ENCODE measurements at regions not wholly inside any gene's neighbourhood (a gene's known extent, or its start where the extent isn't known, plus 50 kb on each side); places are given as distances from the start of the nearest gene placed in this dataset.

DNA sequence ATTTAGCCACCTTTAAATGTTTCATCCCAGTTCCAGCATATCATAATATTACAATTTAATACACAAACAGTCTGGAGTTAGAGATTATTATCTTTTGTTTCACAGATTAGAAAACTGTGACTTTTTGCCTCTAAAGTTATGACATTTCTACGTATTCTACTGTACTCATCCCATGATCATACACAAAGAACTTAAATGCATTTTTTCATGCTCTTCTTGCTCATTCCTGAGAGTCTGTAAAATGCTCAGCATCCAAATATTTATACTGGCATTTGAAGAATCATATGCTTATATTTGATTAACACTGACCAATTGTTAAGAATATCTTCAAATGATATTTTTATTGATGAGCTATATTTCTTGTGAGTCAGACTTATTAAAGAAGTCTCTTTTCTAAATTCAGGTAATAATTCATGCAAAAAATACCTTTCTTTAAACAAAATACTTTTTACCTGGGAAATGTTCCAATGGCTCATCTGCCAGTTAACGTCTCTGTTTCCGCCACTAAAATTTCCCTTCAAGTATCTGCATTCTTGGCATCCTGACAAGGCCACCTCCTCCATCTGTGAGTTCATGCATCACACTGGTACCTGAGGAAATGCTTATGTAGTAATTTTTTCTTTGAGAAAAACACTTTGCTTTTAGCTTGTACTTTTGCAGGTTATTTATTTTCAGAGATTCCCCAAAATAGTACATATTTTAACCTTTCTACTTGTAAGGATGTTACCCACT is 139.6 kb upstream of the RASA1 start:
- TF ChIP-seq, protein P1, sequence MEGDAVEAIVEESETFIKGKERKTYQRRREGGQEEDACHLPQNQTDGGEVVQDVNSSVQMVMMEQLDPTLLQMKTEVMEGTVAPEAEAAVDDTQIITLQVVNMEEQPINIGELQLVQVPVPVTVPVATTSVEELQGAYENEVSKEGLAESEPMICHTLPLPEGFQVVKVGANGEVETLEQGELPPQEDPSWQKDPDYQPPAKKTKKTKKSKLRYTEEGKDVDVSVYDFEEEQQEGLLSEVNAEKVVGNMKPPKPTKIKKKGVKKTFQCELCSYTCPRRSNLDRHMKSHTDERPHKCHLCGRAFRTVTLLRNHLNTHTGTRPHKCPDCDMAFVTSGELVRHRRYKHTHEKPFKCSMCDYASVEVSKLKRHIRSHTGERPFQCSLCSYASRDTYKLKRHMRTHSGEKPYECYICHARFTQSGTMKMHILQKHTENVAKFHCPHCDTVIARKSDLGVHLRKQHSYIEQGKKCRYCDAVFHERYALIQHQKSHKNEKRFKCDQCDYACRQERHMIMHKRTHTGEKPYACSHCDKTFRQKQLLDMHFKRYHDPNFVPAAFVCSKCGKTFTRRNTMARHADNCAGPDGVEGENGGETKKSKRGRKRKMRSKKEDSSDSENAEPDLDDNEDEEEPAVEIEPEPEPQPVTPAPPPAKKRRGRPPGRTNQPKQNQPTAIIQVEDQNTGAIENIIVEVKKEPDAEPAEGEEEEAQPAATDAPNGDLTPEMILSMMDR (IDR thresholded peaks at IDR 0.05; ENCODE audit: extremely low read depth in 1 of 2, insufficient read depth in 1 of 2, low read depth in 1 of 2, low read length in 2 of 2) = no peak
- TF ChIP-seq POLR2A (IDR thresholded peaks at IDR 0.05; ENCODE audit: low read depth, low read length) (no peak), EZH2 (IDR thresholded peaks at IDR 0.05; ENCODE audit: borderline replicate concordance, low read depth, low read length, severe bottlenecking) (no peak), POLR2AphosphoS5 (IDR thresholded peaks at IDR 0.05; ENCODE audit: insufficient read depth, low read depth, low read length) (no peak), GATA2 (IDR thresholded peaks at IDR 0.05; ENCODE audit: insufficient read depth, insufficient read length, low read depth, low read length) (no peak)
- TF ChIP-seq, protein P2, sequence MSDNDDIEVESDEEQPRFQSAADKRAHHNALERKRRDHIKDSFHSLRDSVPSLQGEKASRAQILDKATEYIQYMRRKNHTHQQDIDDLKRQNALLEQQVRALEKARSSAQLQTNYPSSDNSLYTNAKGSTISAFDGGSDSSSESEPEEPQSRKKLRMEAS (IDR thresholded peaks at IDR 0.05; ENCODE audit: insufficient read depth, insufficient read length) = no peak
